GM18951 (cell line): ENCODE measurements at regions not wholly inside any gene's neighbourhood (a gene's known extent, or its start where the extent isn't known, plus 50 kb on each side); places are given as distances from the start of the nearest gene placed in this dataset.
"Not testable (repeated sequence)": the region's sequence is repeated elsewhere in the genome, so short reads cannot be mapped to it uniquely, and the experiment has no call there.

Source experiments
- POLR2A ChIP-seq: IDR thresholded peaks from 4 replicates; pipeline ENCODE4 v1.6.1; 2011; ENCODE audit warnings: mild to moderate bottlenecking; ENCODE audit not compliant: insufficient read length, insufficient read depth; ENCODE audit errors: extremely low read depth
- in situ Hi-C: fragments of 300-500 bp; cut with MboI; formaldehyde crosslinking; loops from one replicate; pipeline ENCODE4 v1.12.0; 2022; ENCODE audit warnings: low sequenced_read_pairs, mixed read lengths, inconsistent platforms; ENCODE audit not compliant: unreplicated experiment

- no peak for TF ChIP-seq POLR2A
- in situ Hi-C loops = no loop called here
Measured at GRCh38 chr6:55023230-55023629, 151.1 kb upstream of the HCRTR2 start.

- TF ChIP-seq POLR2A = no peak
- in situ Hi-C loops = no loop called here
Measured at GRCh38 chr6:55033016-55033546, 141.2 kb upstream of the HCRTR2 start.

GRCh38 chr6:55034752-55035151, 139.6 kb upstream of the HCRTR2 start:
- no peak for TF ChIP-seq POLR2A
- in situ Hi-C loops = no loop called here

- in situ Hi-C loops = no loop called here
- TF ChIP-seq POLR2A = no peak
Measured at GRCh38 chr6:55040102-55040848, 134.0 kb upstream of the HCRTR2 start.

GRCh38 chr6:55046869-55047422, 127.4 kb upstream of the HCRTR2 start:
- in situ Hi-C loops = no loop called here
- TF ChIP-seq POLR2A = no peak

- in situ Hi-C loops = no loop called here
Measured at GRCh38 chr6:55047451-55048044, 126.8 kb upstream of the HCRTR2 start.

GRCh38 chr6:55049866-55050265, 124.4 kb upstream of the HCRTR2 start:
- no peak for TF ChIP-seq POLR2A
- in situ Hi-C loops = loop anchor here (25.0 kb wide), 1 partner anchor 1063 kb away; no protein-coding TSS in a partner anchor

More at GRCh38 chr6:55047451-55048044, 126.8 kb upstream of the HCRTR2 start:
- TF ChIP-seq POLR2A = no peak

GRCh38 chr6:55052846-55053245, 121.5 kb upstream of the HCRTR2 start:
- in situ Hi-C loops = loop anchor here (25.0 kb wide), 1 partner anchor 1066 kb away; no protein-coding TSS in a partner anchor
- TF ChIP-seq POLR2A = no peak

GRCh38 chr6:55058682-55059081, 115.6 kb upstream of the HCRTR2 start:
- TF ChIP-seq POLR2A = no peak
- in situ Hi-C loops = loop anchor here (25.0 kb wide), 1 partner anchor 1071 kb away; no protein-coding TSS in a partner anchor

- in situ Hi-C loops = loop anchor here (25.0 kb wide), 1 partner anchor 1078 kb away; no protein-coding TSS in a partner anchor
- TF ChIP-seq POLR2A = no peak
Measured at GRCh38 chr6:55064711-55065420, 109.4 kb upstream of the HCRTR2 start.

GRCh38 chr6:55069132-55069781, 105.1 kb upstream of the HCRTR2 start:
- TF ChIP-seq POLR2A = no peak
- in situ Hi-C loops = loop anchor here (25.0 kb wide), 1 partner anchor 1082 kb away; no protein-coding TSS in a partner anchor

- TF ChIP-seq POLR2A = no peak
- in situ Hi-C loops = no loop called here
Measured at GRCh38 chr6:55082021-55082420, 92.3 kb upstream of the HCRTR2 start.

GRCh38 chr6:55088011-55088410, 86.3 kb upstream of the HCRTR2 start:
- in situ Hi-C loops = not testable (repeated sequence)

- no peak for TF ChIP-seq POLR2A
- in situ Hi-C loops = no loop called here
Measured at GRCh38 chr6:55088902-55089301, 85.4 kb upstream of the HCRTR2 start.
